GM19395 (cell line): ENCODE measurements at regions not wholly inside any gene's neighbourhood (a gene's known extent, or its start where the extent isn't known, plus 50 kb on each side); places are given as distances from the start of the nearest gene placed in this dataset.
"Not testable (repeated sequence)": the region's sequence is repeated elsewhere in the genome, so short reads cannot be mapped to it uniquely, and the experiment has no call there.

Experiments
- ATAC-seq: cut with Tn5 transposase; IDR thresholded peaks from one replicate; pipeline ENCODE4 v1.9.1; 2021; ENCODE audit warnings: mild to moderate bottlenecking, moderate library complexity; ENCODE audit not compliant: unreplicated experiment

GRCh38 chr12:46942579-46942978 is 116.8 kb upstream of the SLC38A4 start:
- no peak for ATAC-seq

DNA sequence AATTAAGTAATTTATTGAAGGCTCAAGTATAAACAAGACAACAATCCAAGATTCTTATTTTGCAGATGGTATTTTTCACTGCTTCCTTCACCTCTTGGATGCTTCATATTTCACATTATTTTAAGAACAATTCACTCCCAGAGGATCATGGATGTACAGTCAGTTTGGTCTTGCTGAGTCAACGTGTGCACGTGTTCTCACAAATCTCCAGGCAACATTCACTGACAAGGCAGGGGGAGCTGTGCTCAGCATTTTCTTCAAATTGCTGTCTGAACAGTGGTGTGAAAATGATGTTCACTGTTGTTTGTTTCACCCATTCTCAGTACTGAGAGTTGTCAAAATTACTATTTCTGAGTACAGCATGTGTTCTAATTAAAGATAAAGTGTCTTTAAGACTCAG is 118.3 kb upstream of the SLC38A4 start:
- no peak for ATAC-seq

DNA sequence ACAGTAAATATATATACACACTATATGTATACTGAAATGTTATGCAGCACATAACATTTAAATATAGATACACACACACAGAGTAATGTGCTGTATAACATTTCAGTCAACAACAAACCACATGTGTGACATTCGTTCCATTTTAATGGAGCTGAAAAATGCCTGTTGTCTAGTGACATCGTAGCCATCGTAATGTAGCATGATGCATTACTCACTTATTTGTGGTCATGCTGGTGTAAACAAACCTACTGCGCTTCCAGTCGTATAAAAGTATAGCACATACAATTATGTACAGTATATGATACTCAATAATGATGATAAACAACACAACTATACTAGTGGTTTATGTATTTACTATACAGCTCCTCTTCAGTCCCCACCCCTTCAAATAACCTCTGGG is 119.0 kb upstream of the SLC38A4 start:
- ATAC-seq, result no peak

- ATAC-seq, result no peak
Observed at GRCh38 chr12:46945591-46945990, 119.8 kb upstream of the SLC38A4 start.

DNA sequence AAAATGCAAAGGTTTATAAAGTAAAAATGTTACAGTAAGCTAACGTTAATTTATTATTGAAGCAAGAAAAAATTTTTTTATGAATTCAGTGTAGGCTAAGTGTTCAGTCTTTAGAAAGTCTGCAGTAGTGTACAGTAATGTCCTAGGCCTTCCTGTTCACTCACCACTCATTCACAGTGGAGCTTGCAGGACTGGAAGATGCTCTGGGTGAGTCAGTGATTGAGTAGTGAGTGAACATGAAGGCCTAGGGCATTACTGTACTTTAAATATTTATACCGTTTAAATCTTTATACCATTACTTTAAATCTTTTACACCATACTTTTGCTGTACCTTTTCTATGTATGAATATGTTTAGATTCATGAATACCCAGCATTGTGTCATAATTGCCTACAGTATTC is 120.3 kb upstream of the SLC38A4 start:
- ATAC-seq, result no peak

- no peak for ATAC-seq
Observed at GRCh38 chr12:46948936-46949545, 123.2 kb upstream of the SLC38A4 start.

DNA sequence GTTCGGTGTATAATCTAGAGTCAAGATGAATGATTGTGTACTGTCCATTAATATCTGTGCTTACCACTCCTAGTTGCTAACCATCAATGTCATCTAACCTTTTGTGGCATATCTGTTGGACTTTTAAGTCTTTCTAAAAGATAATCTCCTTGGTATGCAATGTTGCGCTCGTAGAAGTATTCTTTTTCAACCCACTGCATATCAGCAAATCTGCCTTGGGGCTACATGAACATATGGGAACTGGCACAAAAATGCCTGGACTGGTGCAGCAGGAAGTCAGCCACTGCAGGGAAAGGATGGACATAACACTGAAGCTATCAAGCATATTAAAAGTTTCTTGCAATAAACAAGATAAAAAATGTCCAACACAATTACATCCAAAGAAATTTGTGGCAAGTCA is 124.3 kb upstream of the SLC38A4 start:
- no peak for ATAC-seq

DNA sequence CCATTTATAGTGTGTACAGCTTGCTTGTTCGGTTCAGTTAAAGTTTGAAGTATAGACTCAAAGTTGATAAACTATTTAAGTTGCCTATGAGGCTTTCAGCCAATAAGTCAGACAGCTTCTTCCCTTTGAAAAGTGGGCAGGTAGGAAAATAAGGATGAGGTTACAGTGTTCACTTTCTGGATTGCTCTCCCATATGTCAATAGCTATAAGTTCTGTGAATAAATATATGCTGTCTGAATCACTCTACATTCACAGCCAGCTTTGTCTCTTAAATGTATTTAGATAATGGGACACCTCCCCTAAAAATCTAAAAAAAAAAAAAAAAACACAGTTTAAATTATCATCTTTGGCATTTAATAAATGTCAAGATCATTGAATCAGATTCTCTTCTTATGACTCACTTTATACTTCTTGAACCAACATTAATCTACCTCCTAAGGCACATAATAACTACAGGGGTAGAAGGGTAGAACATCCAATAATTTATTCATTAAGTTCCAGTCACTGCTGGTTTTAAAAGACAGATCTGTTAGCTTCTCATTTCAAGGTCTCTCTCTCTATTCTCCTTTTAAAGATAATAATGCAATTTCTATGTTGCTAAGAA is 126.4 kb upstream of the PCED1B start:
- no peak for ATAC-seq

DNA sequence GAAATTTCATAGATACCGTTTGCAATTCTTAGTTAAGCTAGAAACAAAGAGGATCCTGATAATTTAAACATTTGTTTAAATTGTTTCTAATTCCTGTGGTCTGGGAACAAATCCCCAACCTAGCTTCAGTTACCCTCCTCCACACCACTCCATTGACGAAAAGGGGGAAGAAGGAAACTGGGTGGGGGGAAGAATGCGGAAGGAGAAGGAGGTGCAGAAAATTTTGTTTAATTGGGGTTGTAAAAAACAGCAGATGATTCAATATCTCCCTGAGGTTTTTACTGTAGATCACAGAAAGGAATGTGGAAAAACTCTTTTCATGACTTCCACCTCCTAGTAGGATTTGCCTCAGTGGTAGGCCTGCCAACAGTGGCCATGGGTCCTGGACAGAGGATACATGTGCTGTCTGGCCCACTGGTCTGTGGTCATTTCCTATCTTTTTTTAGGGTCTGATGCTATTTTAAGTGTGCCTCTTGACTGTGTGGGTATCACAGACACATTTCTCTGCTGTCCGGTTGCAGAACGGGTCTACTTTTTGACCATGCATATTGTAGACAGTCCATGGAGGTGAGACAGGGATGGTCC is 122.9 kb upstream of the PCED1B start:
- no peak for ATAC-seq

DNA sequence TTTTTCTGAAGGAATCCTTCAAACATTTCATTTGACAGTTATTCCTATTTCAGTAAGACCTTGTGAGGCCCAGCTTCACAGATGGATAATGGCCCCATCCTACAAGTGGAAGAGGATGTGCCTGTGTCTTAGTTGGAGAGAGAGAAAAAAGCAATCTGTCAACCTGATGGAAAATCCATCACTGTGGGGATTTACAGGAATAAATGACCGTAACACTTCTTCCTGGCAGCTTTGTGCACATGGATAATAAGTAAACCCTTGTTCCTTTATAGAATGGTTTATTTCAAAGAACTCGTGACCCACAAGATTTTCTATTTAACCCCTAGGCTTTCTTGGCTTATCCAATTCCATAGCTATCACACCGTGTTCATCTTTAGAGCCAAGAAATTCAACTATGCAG is 121.4 kb upstream of the PCED1B start:
- ATAC-seq, result no peak

GRCh38 chr12:46958599-46959290 is 120.7 kb upstream of the PCED1B start:
- no peak for ATAC-seq

DNA sequence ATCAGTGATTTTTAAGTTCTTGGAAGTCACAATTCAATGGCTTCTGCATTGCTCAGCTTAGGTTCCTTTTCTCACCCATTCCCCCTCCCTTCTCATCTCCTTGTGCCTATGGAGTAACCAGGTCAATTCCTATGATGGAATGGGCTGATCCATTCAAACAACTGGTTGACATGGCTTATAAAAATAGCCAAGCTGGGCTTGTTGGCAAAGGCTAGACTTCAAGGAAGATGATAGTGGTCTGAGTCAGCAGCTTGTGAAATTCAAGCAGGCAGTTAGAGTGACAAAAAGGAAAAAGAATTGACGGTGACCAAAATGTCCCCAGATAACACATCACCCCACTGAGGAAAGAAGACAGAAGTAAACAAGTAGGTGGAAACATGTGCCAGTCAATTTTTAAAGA is 119.9 kb upstream of the PCED1B start:
- no peak for ATAC-seq

DNA sequence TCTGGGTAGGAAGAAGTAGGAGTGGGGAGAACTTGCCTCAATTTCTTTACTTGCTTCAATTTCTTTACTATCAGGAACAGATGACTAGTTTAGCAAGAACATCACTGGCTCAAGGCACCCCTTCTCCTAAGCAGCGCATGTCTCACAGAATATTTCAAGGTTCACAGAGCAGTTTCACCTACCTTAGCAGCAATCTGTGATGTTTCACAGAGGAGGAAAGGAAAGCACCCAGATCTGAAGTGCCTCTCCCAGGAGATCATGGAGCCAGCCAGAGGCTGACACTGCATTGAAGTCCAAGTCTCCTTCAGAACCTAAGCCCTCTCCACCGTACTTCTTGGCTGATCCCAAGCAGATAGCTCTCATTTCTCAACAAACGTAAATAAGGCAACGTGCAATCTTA is 118.7 kb upstream of the PCED1B start:
- ATAC-seq, result no peak

GRCh38 chr12:46963191-46963590 is 116.2 kb upstream of the PCED1B start:
- ATAC-seq, result no peak

DNA sequence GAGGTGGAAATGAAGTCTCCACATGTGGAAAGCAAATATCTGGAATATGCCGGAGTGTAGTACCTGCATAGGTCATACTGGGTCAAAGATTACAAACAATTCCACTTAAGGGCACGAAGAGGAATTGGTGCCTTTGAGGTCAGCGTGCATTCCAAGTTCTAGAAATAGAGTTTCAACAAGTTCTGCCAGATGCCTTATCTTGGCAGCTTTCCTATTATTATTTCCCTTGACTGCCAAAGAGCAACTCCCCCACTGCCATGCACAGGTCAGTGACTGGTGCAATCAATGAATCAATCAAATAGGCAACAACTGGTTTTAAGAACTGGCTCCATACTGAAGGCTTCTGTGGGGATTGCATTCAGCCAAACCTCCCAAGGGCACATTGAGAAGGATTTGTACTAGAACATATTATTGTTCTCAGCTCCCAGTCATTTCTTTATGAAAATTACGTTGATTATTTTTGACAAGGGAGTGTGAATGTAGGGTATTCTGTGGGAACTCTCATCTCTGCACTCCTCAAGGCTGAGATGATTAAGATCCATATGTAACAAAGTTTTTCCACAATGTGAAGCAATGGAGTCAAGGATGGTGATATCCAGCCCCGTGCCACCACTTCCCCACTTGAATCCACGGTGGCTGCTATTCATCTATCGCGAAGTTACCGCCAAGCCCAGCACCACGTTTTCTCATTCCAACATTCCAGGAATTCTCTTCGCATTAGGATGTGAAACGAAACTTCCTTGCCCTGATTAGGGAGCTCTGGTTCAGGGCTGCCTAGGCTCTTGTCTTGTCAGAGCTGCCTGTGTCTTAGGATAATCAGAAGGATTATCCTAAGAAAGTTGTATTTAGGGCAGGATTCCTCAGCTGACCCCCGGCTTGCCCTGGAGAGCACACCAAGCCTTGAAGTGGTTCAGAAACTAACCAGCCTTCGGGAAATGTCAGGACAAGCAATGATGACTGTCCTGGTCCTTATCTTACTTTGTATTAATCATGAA is 115.1 kb upstream of the PCED1B start:
- ATAC-seq, result no peak

DNA sequence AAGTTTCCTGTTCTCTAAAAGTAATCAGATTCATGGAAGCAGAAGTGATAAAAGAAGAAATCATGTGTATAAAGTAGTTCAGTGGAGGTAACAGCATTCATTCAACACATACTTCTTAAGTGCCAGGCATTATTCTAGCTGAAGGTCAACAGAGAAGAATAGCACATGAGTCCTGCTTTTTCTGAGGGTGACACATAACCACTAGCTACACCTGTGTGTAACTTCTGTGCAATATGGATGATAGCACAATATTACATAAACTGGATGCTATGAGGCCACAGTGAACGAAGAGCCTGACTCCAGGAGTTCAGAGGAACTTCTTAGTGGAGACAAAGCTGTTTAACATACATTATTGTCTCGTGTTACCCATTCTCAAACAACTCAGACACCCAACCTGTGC is 114.3 kb upstream of the PCED1B start:
- no peak for ATAC-seq

- no peak for ATAC-seq
Observed at GRCh38 chr12:46965880-46966279, 113.5 kb upstream of the PCED1B start.

GRCh38 chr12:46970636-46971035 is 108.8 kb upstream of the PCED1B start:
- ATAC-seq, result no peak

GRCh38 chr12:46973937-46974336 is 105.5 kb upstream of the PCED1B start:
- ATAC-seq, result not testable (repeated sequence)

DNA sequence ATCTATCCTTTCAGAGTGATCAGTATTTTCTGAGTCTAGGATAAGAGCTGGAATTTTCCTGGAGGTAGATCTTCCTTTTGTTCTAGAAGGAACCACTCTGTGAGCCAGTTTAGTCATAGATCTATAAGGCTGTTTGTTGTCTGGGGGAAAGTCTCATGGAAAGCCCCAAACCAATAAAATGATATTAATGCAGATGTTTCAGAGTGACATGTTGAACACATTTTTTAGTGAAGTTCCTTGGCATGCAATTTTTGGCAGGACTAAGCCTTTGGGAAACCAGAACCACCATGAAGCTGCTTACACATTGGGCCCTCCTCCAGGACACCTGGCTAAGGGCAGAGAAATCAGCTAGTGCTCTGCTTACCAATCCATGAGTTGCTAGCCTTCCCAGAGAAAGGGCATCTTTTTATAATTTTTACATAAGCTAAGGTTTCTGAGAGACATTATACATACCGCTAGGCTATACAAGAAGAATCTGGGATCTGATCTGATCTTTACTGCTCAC is 101.5 kb upstream of the PCED1B start:
- no peak for ATAC-seq

DNA sequence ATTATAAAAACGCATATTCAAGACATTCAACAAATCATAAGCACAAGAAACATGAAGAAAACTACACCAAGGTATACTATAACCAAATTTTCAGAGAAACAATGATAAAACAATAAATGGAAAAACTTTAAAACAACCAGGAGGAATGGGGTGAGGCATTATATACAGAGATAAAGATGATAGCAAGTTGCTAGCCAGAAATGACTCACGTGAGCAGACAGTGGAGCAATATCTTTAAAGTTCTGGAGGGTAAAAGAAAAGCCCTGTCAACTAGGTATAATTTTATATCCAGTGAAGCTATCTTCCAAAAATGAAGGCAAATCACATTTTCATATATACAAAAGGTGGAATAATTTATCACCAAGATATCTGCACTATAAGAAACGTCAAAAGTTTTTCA is 97.8 kb upstream of the PCED1B start:
- no peak for ATAC-seq
